GM18907 (cell line): ENCODE measurements at regions not wholly inside any gene's neighbourhood (a gene's known extent, or its start where the extent isn't known, plus 50 kb on each side); places are given as distances from the start of the nearest gene placed in this dataset.

Source experiments
- ATAC-seq: cut with Tn5 transposase; IDR thresholded peaks from one replicate; pipeline ENCODE4 v1.9.1; 2021; ENCODE audit warnings: mild to moderate bottlenecking, moderate library complexity; ENCODE audit not compliant: unreplicated experiment

- ATAC-seq, result no peak
These were observed 505.4 kb upstream of the FZD8 start for GRCh38 chr10:36147529-36147928.

- no peak for ATAC-seq
These were observed 499.9 kb upstream of the FZD8 start for GRCh38 chr10:36141856-36142560.

- no peak for ATAC-seq
These were observed 487.0 kb upstream of the FZD8 start for GRCh38 chr10:36129051-36129450.

- ATAC-seq, result no peak
These were observed 484.0 kb upstream of the FZD8 start for GRCh38 chr10:36126076-36126475.

- no peak for ATAC-seq
These were observed 477.4 kb upstream of the FZD8 start for GRCh38 chr10:36119455-36119854.

- no peak for ATAC-seq
These were observed 476.2 kb upstream of the FZD8 start for GRCh38 chr10:36118314-36118713.

GRCh38 chr10:36117890-36118289, 475.8 kb upstream of the FZD8 start:
- no peak for ATAC-seq

- no peak for ATAC-seq
These were observed 475.1 kb upstream of the FZD8 start for GRCh38 chr10:36117231-36117630.

GRCh38 chr10:36116731-36117130, 474.6 kb upstream of the FZD8 start:
- no peak for ATAC-seq

GRCh38 chr10:36116040-36116439, 473.9 kb upstream of the FZD8 start:
- ATAC-seq, result no peak

GRCh38 chr10:36115364-36115763, 473.3 kb upstream of the FZD8 start:
- no peak for ATAC-seq

GRCh38 chr10:36114913-36115312, 472.8 kb upstream of the FZD8 start:
- no peak for ATAC-seq

GRCh38 chr10:36114141-36114540, 472.0 kb upstream of the FZD8 start:
- ATAC-seq, result no peak

GRCh38 chr10:36111676-36112075, 469.6 kb upstream of the FZD8 start:
- no peak for ATAC-seq

- ATAC-seq, result no peak
These were observed 468.0 kb upstream of the FZD8 start for GRCh38 chr10:36110097-36110496.

GRCh38 chr10:36109399-36110023, 467.4 kb upstream of the FZD8 start:
- no peak for ATAC-seq

- ATAC-seq, result no peak
These were observed 455.6 kb upstream of the FZD8 start for GRCh38 chr10:36097696-36098095.

- no peak for ATAC-seq
These were observed 454.5 kb upstream of the FZD8 start for GRCh38 chr10:36096576-36096975.

GRCh38 chr10:36094096-36094495, 452.0 kb upstream of the FZD8 start:
- ATAC-seq, result no peak

- ATAC-seq, result no peak
These were observed 450.0 kb upstream of the FZD8 start for GRCh38 chr10:36092116-36092515.

- no peak for ATAC-seq
These were observed 448.9 kb upstream of the FZD8 start for GRCh38 chr10:36091007-36091406.

GRCh38 chr10:36089790-36090440, 447.8 kb upstream of the FZD8 start:
- no peak for ATAC-seq
